Superior temporal gyrus (tissue), 1 donor: ENCODE measurements at regions not wholly inside any gene's neighbourhood (a gene's known extent, or its start where the extent isn't known, plus 50 kb on each side); places are given as distances from the start of the nearest gene placed in this dataset.
"Not testable (repeated sequence)": the region's sequence is repeated elsewhere in the genome, so short reads cannot be mapped to it uniquely, and the experiment has no call there.

ENCODE experiments used
- DNase-seq: peaks from one replicate; pipeline ENCODE4 v3.0.0-alpha.2; 2016; ENCODE audit errors: extremely low spot score

DNA sequence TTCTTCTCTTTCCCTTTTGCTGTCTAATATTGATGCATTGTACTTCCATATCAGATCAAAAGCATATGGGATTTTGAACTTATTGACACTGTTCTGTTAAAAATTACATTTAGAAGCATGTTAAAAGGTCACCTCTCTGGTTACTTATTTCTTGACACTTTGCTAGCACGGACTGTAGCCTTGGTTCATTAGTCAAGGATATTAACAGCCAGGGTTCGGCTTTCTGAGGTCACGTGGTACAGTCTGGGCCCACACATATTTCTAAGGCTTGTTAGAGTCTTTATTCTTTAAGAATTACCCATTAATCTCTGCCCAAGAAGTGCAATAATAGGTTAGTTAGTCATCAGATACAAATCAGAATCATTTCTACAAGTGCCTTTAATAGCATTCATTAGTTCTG is 1035.8 kb upstream of the FANCL start:
- no peak for DNase-seq

DNA sequence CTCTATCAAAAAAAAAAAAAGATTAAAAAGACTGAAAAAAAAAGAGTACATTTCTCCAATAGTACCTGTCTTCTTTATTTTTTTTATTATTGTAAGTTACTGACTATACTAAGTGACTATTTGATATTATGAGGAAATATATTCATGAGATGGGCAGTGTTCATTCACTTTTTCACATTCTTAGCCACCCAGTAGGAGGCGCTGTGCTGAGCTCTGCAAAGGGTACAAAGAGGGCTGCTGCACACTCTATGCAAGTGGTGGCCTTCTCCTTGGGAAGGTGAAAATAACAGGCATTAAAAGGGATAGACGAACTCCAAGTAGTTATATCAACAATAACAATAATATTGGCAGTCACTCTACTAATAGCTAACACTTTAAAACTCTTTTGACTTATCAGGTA is 1034.9 kb upstream of the FANCL start:
- no peak for DNase-seq

DNA sequence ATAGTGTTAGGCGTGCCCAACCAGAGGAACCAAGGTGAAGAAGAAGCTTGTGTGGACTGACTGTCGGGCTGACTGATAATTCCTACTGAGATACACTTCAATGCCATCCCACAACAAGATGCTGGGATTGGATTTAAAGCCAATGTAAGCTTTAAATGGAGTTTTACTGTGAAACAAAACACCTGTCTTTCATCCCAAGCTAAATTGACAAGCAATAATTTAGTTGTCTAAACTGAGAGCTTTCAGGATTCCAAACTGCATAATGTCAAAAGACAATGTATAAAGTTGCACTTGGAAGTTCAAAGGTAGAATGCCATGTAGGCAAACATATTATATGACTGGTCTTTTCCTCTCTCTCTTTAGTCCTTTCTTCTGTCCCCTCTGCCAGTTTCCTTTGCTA is 1025.3 kb upstream of the FANCL start:
- DNase-seq, result no peak

DNA sequence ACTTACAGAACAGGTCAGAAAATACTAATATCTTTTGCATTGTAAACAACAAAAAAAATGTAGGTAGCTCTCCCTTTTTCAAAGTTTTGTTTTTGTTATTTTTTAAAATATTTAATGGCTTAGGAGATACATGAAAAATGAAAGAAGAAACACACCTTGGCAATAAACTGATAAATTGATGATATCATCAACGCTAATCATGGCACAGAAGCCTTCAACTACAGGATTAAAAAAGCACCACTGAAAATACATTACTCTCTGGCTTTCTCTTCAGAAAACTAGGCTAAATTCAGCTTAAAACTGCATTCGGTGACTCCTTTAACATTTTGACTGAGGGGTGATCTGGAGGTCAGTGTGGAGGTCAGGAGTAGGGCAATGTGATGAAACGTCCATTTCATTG is 1018.8 kb upstream of the FANCL start:
- no peak for DNase-seq

DNA sequence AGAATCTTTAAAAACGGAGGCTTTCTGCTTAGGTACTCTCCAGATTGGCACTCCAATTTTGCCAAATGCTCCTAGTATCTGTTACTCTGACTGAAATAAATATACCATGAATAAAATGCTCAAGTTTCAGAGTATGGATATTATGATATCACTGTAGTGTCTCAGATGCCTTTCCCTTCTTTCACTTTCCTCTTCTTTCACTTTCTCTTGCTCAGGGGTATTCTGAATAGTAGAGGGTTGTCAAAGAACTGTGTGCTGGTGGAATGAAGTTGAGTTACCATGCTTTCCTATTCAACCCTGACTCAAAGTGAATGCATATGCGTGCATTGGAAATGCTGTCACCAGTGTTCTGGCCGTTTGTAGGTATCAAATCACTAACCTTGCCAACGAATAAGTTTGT is 1015.2 kb upstream of the FANCL start:
- DNase-seq, result no peak

DNA sequence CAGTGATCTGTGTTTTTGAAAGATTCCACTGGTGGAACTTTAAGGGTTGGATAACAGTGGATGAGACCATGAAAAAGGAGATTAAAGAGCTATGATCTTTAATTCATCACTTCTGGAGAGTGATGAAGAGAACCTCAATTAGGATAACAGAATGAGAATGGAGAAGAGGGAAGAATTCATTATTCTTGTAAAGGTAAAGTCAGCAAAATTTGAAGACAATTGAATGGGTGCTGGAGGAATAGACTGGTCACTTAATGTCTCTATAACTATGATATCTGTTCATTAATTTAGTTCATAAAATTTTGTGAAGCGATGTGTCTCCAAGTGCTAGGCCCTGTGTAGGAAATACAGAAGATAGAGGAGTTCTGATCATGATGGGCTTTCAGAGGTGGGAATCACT is 1013.2 kb upstream of the FANCL start:
- no peak for DNase-seq

DNA sequence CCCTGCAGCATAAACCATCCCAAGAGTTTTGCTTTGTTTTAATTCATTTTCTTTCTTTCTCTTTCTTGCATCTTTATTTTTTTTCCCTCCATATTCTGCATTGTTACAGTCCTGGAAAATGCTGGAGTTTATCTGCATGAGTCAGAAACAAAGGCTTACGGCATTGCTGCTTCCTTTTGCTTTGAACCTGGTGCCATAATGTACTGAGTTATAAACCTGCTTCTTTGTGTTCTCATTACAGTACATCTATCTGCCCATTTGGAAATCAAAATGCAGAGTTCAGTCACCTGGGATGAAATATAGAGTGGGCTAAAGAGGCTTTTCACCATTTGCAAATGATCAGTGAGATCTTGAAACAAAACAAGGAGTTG is 1009.2 kb upstream of the FANCL start:
- DNase-seq, result peak; percentile 36

DNA sequence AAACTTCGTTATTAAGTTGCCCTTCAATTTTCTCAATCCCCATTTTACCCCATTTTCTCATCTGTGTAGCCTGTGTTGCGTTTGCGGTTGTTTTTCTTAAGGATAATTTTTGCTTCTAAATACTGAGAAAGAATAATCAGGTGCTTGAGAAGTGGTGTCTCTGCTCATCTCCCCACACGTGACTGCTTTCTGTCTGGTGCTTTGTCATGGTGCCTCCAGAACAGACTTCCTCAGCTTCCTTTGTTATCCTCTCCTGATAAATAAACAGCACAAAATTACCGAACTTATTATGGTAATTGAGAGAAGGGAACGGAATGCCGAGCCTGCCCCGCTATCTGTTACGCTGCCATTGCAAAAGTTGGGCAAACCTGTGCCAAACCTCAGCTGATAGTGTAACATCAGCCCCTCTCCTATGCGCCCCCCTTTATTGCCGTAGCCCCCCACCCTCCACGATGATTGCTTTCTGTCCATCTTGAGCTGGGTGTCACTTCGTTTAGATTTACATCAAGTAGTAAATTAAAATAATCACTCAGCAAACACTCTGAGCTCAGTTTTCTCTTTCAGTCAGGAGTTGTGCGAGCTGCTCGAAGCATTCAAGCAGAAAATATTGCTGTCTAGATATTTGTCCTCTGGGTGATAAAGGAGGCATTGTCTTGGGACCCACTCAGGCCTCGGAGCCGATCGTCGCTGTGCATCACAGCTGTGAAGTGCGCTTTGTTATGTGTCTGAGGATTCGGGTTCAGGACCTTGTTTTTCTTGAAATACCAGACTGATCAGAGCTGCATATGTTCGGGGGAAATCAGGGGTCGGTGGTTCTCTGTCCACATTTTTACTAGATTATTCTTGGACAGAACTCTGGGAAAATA is 1008.5 kb upstream of the FANCL start:
- peak; percentile 78 for DNase-seq

DNA sequence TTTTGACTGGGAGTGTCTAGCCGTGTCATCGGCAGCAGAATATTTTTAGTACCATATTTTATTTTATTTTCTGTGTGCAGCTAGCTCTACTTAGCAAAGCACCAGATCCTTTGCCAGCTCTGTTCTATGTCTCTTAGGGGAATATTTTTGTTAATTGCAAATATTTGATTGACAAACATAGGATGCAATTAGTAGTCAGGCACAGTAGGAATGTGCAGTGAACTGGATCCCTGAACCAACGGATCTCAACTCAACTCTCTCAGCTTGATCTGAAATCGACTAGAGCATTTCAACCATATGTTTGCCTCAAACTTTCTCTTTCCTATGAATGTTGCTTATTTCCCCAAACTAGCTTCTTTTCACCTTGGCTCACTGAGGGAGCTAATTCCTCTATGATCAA is 998.0 kb upstream of the FANCL start:
- no peak for DNase-seq

DNA sequence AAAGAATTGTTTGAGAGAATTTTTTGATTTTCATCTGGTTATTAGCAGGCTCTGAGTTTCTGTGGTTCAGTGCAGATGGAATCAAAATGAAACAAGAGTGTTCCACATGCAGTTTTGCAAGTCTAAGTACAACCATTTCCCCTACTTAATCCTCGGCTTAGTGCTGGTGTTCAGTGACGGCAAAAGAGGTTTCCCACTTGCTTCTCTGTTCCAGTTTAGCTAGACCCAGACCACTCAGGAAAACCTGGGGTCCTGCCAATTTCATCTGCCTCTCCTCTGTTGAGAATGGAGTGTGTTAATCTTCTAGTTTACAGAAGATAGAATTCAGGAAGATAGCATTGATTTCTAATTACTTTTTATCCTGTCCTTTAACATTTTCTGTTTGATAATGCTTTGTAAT is 996.2 kb upstream of the FANCL start:
- no peak for DNase-seq

DNA sequence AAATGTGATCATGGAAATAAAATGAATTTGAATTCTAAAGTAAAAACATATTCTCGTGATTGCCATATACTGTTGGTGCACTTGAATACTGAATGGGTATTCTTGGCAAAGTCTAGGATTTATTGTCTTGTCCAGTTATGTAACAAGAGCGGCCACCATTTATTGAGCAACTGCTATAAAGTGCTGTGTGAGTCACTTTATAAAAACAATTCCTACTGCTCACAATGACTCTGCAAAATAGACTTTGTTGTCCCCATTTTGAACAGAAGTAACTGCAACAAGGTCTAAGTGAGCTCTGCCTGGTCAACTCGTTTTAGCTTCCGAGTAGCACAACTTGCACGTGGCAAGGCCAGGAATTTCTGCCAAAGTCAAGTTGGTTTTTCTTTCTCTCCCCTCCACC is 995.6 kb upstream of the FANCL start:
- no peak for DNase-seq

DNA sequence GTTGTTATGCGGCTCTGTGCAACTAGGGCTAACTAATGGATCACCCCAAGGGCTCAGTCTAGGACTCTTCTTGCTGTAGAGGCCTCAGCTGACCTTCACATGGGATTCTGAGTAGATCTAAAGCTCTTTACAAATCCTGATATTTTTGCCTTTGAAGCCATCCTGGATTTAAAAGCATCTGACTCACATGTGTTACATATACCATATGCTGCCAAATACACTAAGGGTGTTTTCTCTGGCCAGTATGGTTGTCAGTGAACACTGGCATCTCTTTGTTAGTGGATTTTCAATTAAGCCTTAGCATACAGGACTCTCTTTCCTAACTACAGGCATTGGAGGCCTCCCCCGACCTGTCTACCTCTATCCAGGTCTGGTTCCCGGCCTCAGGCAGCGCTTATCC is 992.8 kb upstream of the FANCL start:
- DNase-seq, result peak; percentile 68

DNA sequence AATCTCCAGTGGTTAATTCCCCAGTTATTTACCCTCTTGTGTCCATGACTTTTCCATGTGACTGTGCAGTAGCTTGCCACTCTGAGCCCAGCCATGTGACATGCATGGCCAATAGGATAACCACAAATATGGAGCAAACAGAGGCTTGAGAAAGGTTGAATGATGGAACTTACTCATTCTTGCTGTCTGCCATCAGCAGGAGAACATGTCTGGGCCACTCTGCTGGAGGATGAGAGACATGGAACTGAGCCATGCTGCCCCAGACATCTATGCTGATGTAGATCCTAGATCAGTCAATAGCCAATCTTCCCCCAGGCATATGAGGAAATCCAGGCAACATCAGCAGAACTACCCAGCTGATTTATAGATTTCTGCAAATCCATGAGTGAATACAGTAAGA is 992.3 kb upstream of the FANCL start:
- DNase-seq, result no peak

DNA sequence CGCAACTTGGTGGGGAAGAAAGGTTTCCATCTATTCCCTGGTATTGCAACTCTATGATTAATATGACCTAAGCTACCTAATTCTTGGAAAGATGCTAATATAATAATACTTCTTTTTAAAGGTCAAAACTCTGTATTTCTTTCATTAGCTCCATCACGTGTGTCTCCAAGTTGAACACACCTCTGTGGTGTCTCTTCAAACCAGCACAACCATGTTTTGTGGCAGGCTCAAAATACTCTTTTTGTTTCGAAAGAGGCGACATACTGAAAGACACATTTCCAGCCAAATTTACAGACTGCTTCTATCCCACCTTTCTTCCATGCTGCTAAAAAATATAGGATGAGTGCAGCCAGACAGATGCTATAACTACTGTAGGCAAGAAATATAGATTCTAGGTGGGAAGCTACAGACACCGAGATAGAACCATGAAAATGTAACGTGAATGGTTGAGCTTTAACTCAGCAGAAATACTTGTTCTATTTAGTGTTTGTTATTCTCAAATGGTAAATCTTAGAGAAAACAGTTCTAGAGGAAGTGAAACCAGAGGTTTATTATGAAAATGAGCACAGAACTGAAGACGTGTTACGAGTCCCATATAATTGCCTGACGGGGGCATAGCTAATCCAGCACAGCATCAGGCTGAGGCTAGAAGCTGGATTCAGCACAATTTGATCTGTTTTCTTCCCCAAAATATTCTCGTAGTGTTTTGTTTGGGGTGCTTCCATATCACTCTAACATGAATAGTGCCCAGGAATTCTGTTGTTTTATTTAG is 991.5 kb upstream of the FANCL start:
- DNase-seq, result no peak

DNA sequence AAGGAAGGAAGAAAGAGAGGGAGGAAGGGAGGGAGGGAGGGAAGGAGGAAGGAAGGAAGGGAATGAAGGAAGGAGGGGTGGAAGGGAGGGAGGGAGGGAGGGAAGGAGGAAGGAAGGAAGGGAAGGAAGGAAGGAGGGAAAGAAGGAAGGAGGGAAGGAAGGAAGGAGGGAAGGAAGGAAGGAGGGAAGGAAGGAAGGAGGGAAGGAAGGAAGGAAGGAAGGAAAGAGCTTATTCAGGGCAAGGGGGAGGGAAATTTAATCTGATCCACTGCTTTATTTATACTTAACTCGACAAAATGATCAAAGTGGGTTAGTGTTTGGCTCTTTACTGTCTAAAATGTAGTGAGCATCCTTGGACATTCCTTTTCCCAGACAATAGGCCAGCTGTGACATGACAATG is 985.2 kb upstream of the FANCL start:
- DNase-seq, result not testable (repeated sequence)

DNA sequence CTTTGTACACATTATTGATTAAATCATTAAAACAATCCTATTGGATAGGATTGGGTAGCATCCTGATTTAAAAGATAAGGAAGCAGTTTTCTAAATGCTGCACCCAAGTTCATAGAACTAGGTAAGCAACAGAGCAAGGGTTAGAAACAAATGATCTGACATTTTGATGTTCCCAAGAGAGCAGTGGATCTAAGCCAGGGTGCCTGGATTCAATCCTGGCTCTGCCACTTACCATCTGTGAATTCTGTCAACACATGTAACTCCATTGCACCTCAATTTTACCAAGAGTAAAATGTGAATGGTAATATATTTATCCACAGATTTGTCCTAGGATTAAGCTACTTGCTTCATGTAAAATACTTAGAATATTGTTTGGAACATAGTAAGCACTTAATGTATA is 982.6 kb upstream of the FANCL start:
- no peak for DNase-seq

DNA sequence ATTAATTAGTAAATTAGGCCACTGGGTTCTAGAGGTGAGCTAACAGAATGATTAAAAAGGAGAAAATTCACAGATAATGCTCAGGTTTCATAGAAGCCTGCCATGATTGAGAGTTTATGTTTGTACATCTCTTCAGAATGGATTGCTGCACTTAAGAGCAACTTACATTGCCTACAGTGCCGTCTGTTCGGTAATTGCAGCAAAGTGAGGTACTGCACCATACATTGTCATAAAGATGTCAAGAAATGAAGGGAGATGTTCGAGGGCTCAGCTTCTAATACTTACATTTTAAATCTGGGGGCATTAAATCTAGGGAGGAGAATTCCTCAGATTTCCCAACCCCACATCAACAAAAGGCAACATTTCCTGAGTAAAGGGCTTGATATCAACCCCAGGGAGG is 976.2 kb upstream of the FANCL start:
- DNase-seq, result no peak

DNA sequence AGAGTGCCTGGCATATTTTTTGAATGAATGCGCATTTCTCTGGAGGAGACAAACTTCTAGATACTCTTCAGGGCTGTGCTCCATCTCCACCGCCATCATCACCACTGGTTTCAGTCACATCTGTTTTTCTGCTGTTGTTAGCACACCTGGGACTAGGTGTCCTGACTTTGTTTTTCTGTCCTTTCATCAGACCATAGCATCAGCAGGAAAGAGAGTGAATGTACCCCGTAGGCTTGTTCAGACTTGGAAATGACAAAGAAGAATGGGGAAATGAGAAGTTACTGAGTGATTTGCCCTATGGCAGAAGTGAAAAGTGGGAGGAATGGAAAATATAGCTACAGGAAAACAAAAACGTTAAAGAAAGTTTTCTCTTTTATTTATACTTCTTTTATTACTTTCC is 965.2 kb upstream of the FANCL start:
- no peak for DNase-seq

DNA sequence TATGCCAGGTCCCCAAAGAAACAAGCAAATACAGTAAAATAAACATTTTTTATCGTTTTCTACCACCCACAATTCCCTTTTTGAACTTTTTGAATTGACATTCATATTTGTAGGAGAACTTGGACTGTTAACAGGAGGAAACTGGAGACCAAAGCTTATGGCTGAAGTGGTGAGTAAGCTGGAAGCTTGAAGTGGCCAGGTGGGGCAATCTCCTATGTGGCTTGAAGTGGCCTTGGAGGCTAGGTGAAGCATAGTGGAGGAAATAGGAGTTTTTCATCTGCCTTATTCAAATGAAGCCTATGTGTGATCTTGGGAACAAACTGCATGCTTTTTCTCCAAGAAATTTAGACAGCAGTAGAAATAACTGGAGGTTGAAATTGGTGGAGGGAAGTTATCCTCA is 962.9 kb upstream of the FANCL start:
- no peak for DNase-seq

DNA sequence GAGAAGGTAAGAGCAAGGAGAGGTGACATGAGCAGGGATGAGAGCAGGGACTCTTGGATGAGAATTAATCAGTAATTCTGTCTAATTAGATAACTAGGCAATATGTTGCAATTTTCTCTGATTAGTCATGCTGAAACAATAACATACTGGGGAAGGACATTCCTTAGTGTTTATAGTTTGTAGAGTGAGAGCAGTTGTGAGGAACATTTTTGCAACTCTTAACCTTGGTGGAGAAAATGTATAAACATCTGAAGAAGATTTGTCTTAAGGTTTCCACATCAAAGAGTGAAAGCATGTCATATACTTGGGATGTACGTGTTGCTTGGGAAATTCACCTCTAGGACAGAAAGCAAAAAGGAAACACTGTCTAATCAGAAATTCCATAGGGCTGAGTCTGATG is 955.4 kb upstream of the FANCL start:
- DNase-seq, result no peak

DNA sequence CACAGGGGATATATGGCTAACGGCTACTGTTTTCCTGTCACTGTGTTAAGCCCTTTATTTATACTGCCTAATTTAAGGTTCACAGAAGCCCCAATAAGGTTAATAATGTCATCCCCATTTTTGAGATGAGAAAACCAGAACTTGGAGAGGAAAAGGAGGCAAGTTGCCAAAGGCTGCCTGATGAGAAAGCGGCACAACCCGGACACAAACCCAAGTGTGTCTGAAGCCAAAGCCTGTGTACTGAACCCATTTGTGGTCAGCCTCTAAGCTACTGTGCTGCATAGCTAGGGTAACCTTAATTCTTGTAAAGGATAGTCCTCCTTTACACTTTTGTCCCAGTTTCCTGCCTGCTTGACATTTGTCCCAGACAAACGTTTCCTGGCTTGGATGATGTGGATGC is 954.7 kb upstream of the FANCL start:
- DNase-seq, result no peak

DNA sequence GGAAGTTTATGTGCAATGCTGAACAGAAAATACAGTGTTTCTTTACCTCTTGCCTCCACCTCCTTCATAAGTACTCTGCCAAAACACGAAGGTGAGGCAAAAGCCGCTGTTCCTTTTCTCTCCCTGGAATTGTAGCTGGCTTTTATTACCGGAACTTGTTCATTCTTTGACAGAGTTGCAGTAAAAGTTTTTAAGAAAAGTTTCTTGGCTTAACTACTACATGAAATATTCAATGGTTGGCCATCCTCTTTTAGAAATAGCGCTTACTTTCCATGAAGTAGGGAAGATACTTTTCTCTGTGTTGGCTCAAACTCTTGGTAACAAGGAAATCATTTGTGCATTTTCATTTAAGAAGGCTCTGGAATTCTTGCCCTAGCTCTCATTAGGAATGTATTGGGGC is 950.7 kb upstream of the FANCL start:
- DNase-seq, result no peak

DNA sequence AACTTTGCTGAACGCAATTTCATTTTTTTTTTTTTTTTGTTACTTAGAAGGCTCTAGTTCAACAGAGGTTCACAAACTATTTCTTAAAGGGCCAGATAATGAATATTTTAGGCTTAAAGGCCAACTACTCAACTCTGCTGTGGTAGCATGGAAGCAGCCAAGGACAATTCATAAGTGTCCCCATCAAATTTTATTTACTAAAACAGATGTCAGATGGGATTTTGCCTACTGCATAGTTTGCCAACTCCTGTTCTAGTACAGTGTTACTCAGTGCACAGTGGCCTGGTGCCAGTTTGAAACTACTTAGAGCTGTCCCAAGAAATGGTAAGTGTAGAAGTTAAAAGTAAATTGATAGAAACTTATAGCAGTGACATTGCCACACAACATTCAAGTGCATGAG is 949.4 kb upstream of the FANCL start:
- no peak for DNase-seq
